ENCODE measurements at regions not wholly inside any gene's neighbourhood (a gene's known extent, or its start where the extent isn't known, plus 50 kb on each side); places are given as distances from the start of the nearest gene placed in this dataset.
"Not testable (repeated sequence)": the region's sequence is repeated elsewhere in the genome, so short reads cannot be mapped to it uniquely, and the experiment has no call there.

- no peak for DNase-seq (ENCODE audit: low read depth)
These were observed 111.1 kb upstream of the VGLL3 start for GRCh38 chr3:87101861-87102625.

- not testable (repeated sequence) for DNase-seq (ENCODE audit: low read depth)
These were observed 106.8 kb upstream of the VGLL3 start for GRCh38 chr3:87097733-87098132.

GRCh38 chr3:87090631-87091030 is 99.7 kb upstream of the VGLL3 start:
- no peak for DNase-seq (ENCODE audit: low read depth)

GRCh38 chr3:87088993-87089841 is 98.3 kb upstream of the VGLL3 start:
- DNase-seq (ENCODE audit: low read depth): peak; percentile 70

GRCh38 chr3:87088430-87088992 is 97.6 kb upstream of the VGLL3 start:
- peak; percentile 3 for DNase-seq (ENCODE audit: low read depth)

GRCh38 chr3:87084868-87085267 is 93.9 kb upstream of the VGLL3 start:
- DNase-seq (ENCODE audit: low read depth): no peak

- DNase-seq (ENCODE audit: low read depth): peak; percentile 18
These were observed 92.0 kb upstream of the VGLL3 start for GRCh38 chr3:87082796-87083440.

GRCh38 chr3:87077355-87077754 is 86.4 kb upstream of the VGLL3 start:
- no peak for DNase-seq (ENCODE audit: low read depth)

- peak; percentile 21 for DNase-seq (ENCODE audit: low read depth)
These were observed 86.0 kb upstream of the VGLL3 start for GRCh38 chr3:87076946-87077345.

- no peak for DNase-seq (ENCODE audit: low read depth)
These were observed 82.7 kb upstream of the VGLL3 start for GRCh38 chr3:87073496-87074145.

- no peak for DNase-seq (ENCODE audit: low read depth)
These were observed 81.5 kb upstream of the VGLL3 start for GRCh38 chr3:87072446-87072845.

- no peak for DNase-seq (ENCODE audit: low read depth)
These were observed 79.0 kb upstream of the VGLL3 start for GRCh38 chr3:87069971-87070370.

GRCh38 chr3:87069021-87069420 is 78.1 kb upstream of the VGLL3 start:
- DNase-seq (ENCODE audit: low read depth): no peak

- DNase-seq (ENCODE audit: low read depth): no peak
These were observed 71.7 kb upstream of the VGLL3 start for GRCh38 chr3:87062685-87063084.

GRCh38 chr3:87057474-87057873 is 66.5 kb upstream of the VGLL3 start:
- DNase-seq (ENCODE audit: low read depth): no peak

- no peak for DNase-seq (ENCODE audit: low read depth)
These were observed 62.6 kb upstream of the VGLL3 start for GRCh38 chr3:87053553-87053952.

- no peak for DNase-seq (ENCODE audit: low read depth)
These were observed 61.7 kb upstream of the VGLL3 start for GRCh38 chr3:87052499-87053260.

GRCh38 chr3:87047852-87048251 is 56.9 kb upstream of the VGLL3 start:
- peak; percentile 9 for DNase-seq (ENCODE audit: low read depth)

GRCh38 chr3:87046241-87046640 is 55.3 kb upstream of the VGLL3 start:
- no peak for DNase-seq (ENCODE audit: low read depth)

GRCh38 chr3:87045473-87045872 is 54.5 kb upstream of the VGLL3 start:
- DNase-seq (ENCODE audit: low read depth): no peak

GRCh38 chr3:87044846-87045245 is 53.9 kb upstream of the VGLL3 start:
- no peak for DNase-seq (ENCODE audit: low read depth)

All from GM04503 (cell line).